ENCODE measurements at regions not wholly inside any gene's neighbourhood (a gene's known extent, or its start where the extent isn't known, plus 50 kb on each side); places are given as distances from the start of the nearest gene placed in this dataset.

- no peak for DNase-seq
These were observed 504.8 kb upstream of the SETBP1 start for GRCh38 chr18:44175891-44176290.

GRCh38 chr18:44178476-44178875 lies 502.2 kb upstream of the SETBP1 start:
- DNase-seq: no peak

DNA sequence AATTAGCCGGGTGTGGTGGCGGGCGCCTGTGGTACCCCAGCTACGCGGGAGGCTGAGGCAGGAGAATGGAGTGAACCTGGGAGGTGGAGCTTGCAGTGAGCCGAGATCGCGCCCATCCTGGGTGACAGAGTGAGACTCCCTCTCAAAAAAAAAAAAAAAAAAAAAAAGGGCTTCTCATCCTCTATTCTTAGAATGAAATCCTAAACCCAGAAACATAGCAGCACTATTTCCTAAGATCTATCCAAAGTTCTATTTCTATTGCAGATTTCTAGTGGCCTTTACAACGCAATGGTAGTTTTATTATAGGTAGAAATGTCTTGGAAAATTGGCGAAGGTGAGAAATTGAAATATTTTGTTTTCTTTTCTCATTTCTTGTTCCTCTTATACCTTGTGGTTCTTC lies 501.0 kb upstream of the SETBP1 start:
- DNase-seq: no peak

GRCh38 chr18:44180683-44181082 lies 500.0 kb upstream of the SETBP1 start:
- no peak for DNase-seq

GRCh38 chr18:44181951-44182747 lies 498.5 kb upstream of the SETBP1 start:
- no peak for DNase-seq

DNA sequence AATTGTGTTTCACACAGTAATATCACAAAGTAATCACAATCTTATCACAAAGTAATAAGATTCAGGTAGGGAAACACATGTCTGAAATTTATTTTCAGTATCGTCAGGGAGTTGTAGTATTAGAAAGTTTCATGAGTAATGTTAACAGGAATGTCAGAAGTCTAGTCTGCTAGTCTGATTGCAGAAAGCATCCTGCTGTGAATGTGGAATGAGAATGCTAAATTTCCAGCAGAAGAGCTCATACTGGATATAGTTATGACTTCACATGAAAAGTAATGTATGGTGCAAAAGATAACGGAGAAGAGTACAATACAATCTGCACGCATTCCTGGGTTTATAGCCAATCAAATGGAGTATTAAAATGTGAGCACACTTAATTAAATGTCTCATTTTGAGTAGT lies 494.7 kb upstream of the SETBP1 start:
- DNase-seq: no peak

DNA sequence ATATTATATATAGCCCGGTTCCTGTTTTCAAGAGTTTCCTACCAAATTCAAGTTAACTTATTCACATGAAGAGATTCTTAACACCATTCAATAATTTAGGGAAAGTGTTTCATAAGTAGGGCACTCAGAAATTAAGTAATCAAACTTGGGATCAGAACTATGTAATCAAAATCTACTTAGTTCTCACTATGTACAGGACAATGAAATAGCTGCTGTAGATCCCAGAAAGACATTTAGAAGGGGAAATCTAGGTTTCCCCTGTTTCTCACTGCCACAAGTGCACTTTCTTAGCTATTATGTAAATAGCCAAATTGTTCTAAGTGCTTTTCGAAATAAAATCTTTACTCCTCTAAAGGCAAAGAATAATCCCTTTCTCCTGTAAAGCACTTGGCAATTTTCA lies 493.6 kb upstream of the SETBP1 start:
- DNase-seq: no peak

DNA sequence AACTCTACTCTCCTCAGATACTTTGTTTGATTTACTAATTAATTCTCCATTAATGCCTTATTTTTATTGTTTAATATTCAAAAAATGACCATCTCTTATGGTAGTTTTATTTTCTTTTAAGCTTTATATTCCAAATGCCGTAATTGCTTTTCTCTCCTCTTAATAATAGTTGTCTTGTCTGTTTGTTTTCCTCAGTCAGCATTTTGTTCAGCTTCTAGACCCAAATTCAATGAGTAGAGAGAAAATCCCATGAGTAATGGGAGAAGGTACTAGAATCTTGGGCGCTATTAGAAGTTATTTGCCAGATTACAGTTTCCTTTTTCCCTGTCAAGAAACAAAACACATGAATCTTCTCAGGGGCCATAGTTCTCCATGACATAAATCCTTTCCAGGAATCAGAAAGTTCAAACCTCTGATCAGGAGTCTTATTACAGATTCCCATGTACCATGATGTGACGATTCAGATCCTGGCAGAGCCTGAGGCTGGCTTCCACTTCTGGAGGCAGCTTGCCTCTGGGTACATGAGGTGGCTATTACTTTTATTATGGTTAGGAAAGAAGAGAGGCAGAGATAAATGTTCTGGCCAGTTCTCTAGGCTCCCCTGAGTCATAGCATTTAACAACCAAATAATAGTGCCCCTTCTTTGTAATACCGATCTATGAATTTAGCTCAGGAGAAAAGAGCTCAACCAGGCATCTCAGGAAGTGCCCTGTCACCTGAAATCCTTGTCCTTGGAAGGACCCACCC lies 485.1 kb upstream of the SETBP1 start:
- no peak for DNase-seq

DNA sequence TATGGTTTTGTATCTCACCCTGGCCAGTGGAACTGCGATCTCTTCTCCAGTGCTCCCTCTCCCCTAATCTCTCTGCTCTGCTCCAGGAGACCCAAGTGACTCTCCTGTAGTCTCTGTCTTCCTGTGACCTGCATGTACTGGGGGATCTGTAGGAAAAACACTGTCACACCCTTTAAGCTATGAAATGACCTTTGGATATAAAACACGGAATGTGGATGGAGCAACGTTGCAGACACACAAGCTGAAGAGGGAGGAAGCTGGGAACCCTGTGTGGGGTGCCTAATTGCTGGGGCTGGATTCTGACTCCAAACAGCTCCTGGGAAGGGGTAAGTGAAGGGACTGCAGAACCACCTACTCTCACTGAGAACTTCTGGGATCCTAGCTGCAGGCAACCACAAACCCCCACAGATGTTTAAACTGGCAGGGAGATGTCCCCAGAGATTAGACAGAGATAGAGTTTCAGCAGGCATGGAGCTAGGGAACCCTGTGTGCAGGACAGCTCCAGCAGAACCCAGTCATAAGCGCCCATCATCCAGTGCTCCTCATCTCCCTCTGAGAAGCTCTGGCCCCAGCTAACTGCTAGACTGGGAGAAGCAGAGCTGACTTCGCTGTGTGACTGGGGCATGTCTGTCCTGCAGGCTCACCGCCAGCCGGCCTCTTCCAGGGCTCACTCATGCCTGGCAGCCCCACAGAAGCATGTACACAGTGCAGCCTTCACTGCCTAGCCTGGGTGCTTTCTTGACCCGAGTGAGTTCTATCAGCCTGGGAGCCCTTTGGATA lies 482.7 kb upstream of the SETBP1 start:
- no peak for DNase-seq

DNA sequence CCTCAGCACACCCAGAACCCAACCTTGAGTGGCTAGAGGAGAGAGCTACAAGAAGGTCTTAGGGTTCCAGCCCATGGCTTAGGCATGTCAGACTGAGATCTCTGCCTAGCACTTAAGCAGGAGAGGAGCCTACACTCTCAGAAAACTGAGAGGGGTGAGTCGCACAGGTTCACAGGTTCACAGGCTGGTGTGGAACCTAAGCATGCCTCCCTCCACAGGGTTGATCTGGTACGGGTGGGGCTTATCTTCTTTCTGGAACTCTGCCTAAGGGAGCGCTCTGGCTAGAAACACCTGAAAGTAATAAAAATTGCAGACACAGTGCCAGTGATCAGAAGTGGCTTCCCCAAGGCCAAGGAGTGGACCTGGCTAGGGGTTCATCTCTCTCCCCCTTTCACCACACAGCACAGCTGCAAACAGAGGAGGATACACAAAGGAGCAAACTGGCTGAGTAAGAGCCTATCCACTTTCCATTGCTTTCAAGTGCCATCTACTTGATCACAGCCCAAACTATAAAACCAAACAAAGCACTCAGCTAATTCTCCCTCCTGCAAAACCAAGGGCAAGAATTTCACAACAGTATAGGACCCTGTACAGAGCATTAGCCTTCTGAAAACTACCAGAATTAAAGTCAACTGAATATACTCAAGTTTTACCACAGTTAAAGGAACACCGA lies 481.9 kb upstream of the SETBP1 start:
- DNase-seq: no peak

GRCh38 chr18:44213293-44213692 lies 467.4 kb upstream of the SETBP1 start:
- DNase-seq: no peak

GRCh38 chr18:44214396-44214795 lies 466.3 kb upstream of the SETBP1 start:
- DNase-seq: no peak

GRCh38 chr18:44216169-44216568 lies 464.5 kb upstream of the SETBP1 start:
- no peak for DNase-seq

GRCh38 chr18:44227501-44227900 lies 453.2 kb upstream of the SETBP1 start:
- no peak for DNase-seq

GRCh38 chr18:44229693-44230108 lies 451.0 kb upstream of the SETBP1 start:
- DNase-seq: no peak

GRCh38 chr18:44231936-44232335 lies 448.8 kb upstream of the SETBP1 start:
- no peak for DNase-seq

- DNase-seq: no peak
These were observed 448.2 kb upstream of the SETBP1 start for GRCh38 chr18:44232500-44232899.

- DNase-seq: no peak
These were observed 442.2 kb upstream of the SETBP1 start for GRCh38 chr18:44238454-44238853.

DNA sequence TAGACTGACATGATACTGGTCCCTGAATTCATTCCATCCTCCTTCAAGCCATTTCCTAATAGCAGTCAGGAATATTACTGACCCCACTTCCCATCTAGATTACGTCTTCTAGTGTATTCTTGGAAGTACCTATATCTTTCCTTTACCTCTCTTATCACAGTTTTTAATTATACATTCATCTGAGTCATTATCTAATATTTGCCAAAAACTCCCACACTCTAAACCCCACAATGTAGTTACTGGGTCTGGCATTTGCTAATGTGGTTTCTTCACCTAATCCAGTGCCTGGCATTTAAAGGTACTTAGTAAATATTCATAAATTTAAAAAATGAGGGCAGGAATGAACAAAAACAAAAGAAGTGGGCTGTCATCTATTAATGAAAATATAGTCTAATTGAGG lies 441.8 kb upstream of the SETBP1 start:
- no peak for DNase-seq

DNA sequence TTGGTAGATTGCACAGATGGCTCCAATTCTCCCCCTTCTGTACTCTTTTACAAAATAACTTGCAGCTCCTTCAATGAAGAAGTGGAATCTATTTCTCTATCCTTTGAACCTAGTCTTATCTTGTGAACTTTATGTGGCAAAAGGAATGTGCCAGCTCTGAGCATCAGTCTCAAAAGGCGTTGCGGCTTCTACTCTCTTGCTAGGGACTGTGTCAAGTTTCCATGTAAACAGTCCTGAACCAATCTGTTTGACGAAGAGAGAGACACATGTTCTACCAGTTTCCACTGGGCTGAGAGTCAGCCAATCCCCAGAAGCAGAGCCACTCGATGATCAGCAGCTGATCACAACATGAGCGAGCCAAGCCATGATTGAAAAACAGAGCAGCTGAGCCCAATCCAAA lies 439.7 kb upstream of the SETBP1 start:
- no peak for DNase-seq

- no peak for DNase-seq
These were observed 435.7 kb upstream of the SETBP1 start for GRCh38 chr18:44245019-44245418.

DNA sequence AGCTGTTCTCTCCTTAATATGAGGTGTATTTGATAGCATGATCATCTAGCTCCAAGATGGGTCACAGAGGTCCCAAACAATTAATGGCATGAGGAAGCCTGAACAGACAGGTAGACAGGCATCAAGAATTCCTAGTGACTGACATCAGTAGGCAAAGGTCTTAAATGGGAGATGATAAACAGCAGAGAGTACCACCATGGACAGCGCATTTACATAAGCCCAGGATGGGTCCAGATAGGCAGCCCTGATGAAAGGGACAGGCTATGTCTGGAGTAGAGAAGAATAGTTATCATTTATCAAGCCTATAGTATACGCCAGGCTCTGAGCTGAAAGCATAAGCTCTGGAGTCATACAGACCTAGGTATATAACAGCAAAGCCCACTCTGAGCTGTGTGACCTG lies 434.7 kb upstream of the SETBP1 start:
- DNase-seq: no peak

- no peak for DNase-seq
These were observed 422.6 kb upstream of the SETBP1 start for GRCh38 chr18:44258086-44258485.
